RPMI8226 (cell line): ENCODE measurements at regions not wholly inside any gene's neighbourhood (a gene's known extent, or its start where the extent isn't known, plus 50 kb on each side); places are given as distances from the start of the nearest gene placed in this dataset.
"Not testable (repeated sequence)": the region's sequence is repeated elsewhere in the genome, so short reads cannot be mapped to it uniquely, and the experiment has no call there.

ENCODE experiments used
- DNase-seq: peaks from one replicate; pipeline ENCODE4 v3.0.0-alpha.2; 2015

GRCh38 chr17:26936645-26937044 lies 357.3 kb upstream of the WSB1 start:
- not testable (repeated sequence) for DNase-seq

DNA sequence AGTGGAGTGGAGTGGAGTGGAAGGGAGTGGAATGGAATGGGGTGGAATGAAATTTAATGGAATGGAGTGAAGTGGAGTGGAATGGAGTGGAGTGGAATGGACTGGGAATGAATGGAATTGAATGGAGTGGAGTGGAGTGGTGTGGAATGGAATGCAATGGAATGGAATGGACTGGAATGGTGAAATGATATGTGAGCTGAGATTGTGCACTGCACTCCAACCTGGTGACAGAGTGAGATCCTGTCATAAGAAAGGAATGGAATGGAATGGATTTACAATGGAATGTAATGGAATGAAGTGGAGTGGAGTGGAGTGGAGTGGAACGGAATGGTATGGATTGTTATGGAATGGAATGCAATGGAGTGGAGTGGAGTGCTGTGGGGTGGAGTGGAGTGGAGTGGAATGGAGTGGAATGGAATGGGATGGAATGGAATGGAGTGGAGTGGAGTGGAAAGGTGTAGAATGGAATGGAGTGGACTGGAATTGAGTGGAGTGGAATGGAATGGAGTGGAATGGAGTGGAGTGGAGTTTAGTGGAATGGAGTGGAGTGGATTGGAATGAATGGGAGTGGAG lies 356.1 kb upstream of the WSB1 start:
- not testable (repeated sequence) for DNase-seq

DNA sequence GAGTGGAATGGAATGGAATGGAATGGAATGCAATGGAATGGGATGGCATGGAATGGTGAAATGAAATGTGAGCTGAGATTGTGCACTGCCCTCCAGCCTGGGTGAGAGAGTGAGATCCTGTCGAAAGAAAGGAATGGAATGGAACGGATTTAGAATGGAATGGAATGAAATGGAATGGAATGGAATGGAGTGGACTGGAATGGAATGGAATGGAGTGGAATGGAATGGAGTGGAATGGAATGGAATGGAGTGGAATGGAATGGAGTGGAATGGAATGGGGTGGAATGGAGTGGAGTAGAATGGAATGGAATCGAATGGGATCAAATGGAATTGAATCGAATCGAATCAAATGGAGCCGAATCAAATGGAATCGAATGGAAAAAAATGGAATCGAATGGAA lies 354.2 kb upstream of the WSB1 start:
- DNase-seq, result not testable (repeated sequence)

- DNase-seq, result not testable (repeated sequence)
Observed at GRCh38 chr17:26940587-26940986, 353.3 kb upstream of the WSB1 start.

DNA sequence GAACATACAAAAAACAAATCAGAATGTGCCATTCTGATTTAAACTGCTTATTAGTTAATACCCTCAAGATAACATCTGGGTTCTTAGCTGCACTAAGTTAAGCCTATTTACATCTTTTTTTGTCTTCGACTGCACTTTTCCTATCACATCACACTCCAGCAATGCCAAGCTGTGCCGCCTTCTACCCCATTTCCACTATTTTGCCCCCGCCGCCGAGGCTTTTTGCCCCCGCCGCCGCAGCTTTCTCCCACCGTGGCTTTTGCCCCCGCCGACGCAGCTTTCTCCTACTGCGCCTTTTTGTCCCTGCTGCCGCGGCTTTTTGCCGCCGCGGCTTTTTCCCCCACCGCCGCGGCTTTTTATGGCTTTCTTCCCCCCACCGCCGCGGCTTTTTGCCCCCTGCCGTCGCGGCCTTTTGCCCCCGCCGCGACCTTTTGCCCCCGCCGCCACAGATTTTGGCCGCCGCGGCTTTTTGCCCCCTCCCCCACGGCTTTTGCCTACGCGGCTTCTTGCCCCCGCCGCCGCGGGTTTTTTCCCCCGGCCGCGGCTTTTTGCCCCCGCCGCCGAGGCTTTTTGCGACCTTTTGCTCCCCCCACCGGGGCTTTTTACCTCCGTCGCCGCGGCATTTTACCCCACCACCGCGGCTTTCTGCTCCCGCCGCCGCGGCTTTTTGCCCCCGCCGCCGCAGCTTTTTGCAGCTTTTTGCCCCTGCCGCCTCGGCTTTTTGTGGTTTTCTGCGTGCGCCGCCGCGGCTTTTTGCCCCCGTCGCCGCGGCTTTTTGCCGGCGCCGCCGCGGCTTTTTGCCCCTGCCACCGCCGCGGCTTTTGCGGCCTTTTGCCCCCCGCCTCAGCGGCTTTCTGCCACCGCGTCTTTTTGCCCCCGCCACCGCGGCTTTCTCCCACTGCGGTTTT lies 331.4 kb upstream of the WSB1 start:
- DNase-seq, result peak; percentile 13

- DNase-seq, result no peak
Observed at GRCh38 chr17:26963163-26963503, 330.8 kb upstream of the WSB1 start.

DNA sequence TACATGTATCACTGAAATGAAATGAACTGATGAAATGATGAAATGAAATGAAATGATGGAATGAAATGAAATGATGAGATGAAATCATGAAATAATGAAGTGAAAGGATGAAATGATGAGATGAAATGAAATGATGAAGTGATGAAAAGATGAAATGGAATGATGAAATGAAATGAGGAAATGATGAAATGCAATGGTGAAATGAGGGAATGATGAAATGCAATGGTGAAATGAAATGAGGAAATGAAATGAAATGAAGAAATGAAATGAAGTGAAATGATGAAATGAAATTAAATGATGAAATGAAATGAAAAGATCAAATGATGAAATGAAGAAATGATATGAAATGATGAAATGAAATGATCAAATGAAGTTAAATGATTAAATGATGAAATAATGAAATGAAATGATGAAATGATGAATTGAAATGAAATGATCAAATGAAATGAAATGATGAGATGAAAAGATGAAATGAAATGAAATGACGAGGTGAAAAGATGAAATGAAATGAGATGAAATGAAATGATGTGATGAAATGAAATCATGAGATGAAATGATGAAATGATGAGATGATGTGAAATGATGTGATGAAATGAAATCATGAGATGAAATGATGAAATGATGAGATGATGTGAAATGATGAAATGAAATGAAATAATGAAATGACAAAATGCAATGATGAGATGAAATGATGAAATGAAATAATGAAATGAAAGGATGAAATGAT lies 327.9 kb upstream of the WSB1 start:
- not testable (repeated sequence) for DNase-seq

DNA sequence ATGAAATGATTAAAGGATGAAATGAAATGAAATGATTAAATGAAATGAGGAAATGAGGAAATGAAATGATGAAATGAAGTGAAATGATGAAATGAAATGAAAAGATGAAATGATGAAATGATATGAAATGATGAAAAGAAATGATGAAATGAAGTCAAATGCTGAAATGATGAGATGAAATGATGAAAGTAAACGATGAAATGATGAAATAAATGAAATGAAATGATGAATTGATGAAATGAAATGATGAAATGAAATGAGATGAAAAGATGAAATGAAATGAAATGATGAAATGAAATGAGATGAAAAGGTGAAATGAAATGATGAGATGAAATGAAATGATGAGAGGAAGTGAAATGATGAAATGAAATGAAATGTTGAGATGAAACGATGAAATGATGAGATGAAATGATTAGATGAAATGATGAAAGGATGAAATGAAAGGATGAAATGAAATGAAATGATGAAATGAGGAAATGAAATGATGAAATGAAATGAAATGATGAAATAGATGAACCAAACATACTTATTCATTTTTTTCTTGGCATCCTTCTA lies 327.2 kb upstream of the WSB1 start:
- DNase-seq, result not testable (repeated sequence)

GRCh38 chr17:26981845-26982425 lies 312.0 kb upstream of the WSB1 start:
- DNase-seq, result not testable (repeated sequence)

- DNase-seq, result not testable (repeated sequence)
Observed at GRCh38 chr17:26982563-26982962, 311.4 kb upstream of the WSB1 start.

DNA sequence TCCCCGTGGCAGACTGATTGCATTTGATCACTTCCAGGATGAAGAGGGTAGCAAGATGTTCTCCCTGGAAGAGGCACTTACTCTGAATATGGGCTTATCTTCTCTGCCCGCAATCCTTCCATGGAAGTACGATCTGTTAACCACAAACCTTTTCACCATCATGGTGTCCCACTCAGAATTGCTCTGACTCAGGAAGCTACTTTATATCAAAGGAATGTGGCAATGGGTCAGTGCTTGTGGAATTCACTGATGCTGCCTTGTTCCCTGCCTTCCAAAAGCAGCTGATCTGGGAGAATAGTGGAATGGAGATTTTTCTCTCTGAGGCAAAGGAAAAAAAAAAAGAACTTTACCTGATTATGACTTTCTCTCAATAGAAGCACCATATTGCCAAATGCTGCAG lies 306.1 kb upstream of the WSB1 start:
- not testable (repeated sequence) for DNase-seq

- DNase-seq, result not testable (repeated sequence)
Observed at GRCh38 chr17:26994648-26995047, 299.3 kb upstream of the WSB1 start.

DNA sequence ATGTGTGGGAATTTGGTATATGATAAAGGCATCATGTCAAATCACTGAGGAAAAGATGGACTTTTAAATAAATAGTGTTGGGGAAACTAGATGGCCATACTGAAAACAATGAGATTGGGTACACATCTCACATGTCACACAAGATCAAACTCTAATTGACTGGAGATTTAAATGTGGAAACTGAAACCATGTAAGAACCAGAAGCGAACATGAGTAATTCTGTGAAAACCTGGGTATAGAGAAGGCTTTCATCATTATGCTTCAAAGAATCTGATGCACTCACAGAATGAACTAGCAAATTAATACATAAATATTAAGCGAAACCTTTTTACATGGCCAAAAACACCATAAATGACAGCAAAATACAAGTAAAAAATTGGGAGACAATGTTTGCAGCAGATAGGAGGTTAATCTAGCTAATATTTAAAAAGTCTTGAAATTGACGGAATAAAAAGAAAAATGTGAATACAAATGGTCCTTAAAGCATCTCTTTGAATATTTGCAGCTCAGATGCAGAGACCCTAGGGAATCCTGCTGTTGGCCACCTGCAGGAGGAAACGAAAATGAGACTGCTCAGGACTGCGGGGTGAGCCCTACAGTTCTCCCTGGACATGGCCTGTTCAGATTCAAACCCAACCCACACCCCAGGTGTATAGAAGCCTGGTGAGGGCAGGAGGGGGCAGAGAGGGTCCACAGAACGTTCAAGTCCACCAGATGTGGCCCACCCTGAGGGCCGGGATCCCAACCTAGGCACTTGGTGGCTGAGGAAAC lies 297.6 kb upstream of the WSB1 start:
- not testable (repeated sequence) for DNase-seq

DNA sequence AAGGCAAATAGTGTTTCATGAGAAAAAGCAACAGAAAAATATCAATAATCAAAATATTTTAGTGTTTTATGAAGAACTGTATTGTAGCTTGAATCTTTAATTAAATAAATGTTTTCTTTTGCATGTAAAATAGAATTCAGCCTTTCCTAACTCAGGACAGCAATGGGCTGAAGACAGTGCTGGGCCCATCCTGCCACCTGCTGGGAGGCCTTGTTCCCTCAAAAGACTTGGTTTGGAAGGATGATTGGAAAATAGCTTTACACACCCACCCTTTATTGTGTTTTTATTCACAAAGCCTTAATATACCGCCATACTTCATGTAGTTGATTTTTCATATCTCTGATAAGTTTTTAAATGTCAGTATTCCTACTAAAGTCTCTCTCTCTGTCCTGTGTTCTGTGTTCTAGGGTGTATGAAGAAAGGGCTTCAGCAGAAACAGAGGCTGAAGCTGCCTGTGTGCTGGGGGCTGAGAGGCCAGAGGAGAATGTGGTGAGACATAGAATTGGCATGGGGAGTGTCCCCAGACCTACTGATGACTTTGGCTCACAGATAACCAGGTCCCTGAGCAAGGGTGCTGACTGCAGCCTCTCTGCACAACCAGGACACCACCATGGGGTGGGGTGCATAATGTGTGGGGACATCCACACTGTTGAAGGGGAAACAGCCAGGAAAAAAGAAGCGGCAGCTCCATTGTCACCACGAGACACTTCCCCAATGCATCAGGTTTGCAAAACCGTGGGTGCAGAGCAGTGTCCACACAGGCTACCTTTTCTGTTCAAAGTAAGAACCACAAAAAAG lies 286.0 kb upstream of the WSB1 start:
- DNase-seq, result peak; percentile 13

- DNase-seq, result peak; percentile 56
Observed at GRCh38 chr17:27009087-27009486, 284.8 kb upstream of the WSB1 start.

DNA sequence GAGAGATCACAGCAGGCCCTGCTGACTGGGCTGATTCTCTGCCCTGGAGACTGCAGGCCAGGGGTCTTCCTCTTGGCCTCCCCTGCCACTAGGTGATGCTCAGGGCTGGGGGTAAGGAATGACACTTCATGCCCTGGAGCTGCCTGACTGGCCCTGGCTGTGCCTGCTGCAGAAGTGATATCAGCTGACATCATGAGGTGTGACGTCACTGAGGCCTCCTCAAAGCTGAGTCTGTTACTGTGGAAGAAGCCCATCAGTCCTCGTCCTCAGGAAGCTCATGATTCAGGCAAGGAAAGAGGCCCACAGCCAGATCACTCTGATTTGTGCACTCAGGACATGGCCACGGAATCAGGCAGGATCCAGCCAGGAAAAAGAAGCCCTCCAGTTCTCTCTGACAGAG lies 283.8 kb upstream of the WSB1 start:
- DNase-seq, result peak; percentile 30

DNA sequence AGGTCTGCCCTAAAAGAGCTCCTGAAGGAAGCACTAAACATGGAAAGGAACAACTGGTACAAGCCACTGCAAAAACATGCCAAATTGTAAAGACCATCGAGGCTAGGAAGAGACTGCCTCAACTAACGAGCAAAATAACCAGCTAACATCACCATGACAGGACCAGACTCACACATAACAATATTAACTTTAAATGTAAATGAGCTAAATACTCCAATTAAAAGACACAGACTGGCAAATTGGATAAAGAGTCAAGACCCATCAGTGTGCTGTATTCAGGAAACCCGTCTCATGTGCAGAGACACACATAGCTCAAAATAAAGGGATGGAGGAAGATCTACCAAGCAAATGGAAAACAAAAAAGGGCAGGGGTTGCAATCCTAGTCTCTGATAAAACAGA lies 263.4 kb upstream of the WSB1 start:
- not testable (repeated sequence) for DNase-seq

GRCh38 chr17:27038676-27039075 lies 255.2 kb upstream of the WSB1 start:
- DNase-seq, result peak; percentile 14

DNA sequence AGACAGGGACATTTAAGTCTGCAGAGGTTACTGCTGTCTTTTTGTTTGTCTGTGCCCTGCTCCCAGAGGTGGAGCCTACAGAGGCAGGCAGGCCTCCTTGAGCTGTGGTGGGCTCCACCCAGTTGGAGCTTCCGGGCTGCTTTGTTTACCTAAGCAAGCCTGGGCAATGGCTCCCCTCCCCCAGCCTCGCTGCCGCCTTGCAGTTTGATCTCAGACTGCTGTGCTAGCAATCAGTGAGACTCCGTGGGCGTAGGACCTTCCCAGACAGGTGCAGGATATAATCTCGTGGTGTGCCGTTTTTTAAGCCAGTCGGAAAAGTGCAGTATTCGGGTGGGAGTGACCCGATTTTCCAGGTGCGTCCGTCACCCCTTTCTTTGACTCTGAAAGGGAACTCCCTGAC lies 248.9 kb upstream of the WSB1 start:
- DNase-seq, result peak; percentile 28

DNA sequence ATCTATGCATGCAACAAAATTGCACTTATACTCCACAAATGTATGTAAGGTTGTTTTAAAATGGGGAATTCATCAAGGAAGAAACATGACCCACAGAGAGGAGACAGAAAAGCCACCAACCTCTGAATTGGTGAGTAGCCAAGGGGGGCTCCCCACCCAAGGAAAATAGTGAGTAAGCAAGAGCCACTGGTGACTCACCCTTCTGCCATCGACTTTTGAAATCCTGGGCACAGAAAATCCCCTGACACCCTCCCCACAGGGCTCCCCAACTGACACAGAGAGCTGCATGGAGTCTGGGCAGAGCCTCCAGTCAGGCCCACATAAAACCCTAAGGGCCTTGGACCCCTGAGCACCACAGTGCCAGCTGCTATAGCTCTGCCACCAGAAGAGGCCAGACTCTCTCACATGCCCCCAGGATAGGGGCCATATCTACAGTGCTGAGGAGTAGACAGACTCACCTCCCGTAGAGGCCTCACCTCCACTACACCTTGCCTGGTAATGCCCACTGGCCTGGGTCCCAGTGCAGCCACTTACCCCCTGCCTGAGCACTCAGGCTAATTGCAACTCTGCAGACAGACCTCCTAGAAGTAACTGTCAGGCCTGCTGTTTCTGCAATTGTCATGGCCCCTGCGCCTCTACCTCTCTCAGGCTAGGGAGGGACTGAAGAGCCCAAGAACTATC lies 244.7 kb upstream of the WSB1 start:
- DNase-seq, result no peak

DNA sequence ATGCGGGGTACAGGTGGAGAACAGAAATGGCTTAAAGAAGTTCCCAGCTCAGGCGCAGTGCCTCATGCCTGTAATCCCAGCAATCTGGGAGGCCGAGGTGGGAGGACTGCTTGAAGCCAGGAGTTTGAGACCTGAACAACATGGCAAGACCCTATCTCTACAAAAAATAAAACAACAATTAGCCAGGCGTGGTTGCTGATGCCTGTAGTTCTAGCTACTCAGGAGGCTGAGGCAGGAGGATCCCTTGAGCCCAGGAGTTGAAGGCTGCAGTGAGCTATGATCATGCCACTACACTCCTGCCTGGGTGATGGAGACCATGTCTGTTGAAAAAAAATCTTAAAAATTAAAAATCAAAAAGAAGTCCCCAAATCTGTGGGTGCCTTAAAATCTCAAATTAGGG lies 228.3 kb upstream of the WSB1 start:
- no peak for DNase-seq
